Stimulated activated CD8-positive, alpha-beta memory T cell treated with anti-CD3 and anti-CD28 coated beads, Interleukin-7, amount 100 ng/mL, for 1 hour (primary cell): ENCODE measurements at regions not wholly inside any gene's neighbourhood (a gene's known extent, or its start where the extent isn't known, plus 50 kb on each side); places are given as distances from the start of the nearest gene placed in this dataset.
"Not testable (repeated sequence)": the region's sequence is repeated elsewhere in the genome, so short reads cannot be mapped to it uniquely, and the experiment has no call there.

Experiments
- DNase-seq, 2 donors: peaks; one replicate each; pipeline ENCODE4 v3.0.0-alpha.2; 2020; ENCODE audit warnings: low read depth in 2 of 2

DNA sequence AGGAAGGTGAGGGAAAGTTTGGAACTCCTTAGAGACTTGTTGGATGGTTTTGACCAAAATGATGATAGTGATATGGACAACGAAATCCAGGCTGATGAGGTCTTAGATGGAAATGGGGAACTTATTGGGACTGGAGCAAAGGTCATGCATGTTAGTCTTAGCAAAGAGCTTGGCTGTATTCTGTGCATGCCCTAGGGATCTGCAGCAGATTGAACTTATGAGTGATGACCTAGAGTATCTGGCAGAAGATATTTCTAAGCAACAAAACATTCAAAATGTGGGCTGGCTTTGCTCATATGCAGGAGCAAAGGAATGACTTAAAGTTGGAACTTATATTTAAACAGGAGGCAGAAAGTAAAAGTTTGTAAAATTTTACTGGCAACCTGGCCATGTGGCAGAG is 489.3 kb upstream of the DIPK2B start:
- DNase-seq = no peak

DNA sequence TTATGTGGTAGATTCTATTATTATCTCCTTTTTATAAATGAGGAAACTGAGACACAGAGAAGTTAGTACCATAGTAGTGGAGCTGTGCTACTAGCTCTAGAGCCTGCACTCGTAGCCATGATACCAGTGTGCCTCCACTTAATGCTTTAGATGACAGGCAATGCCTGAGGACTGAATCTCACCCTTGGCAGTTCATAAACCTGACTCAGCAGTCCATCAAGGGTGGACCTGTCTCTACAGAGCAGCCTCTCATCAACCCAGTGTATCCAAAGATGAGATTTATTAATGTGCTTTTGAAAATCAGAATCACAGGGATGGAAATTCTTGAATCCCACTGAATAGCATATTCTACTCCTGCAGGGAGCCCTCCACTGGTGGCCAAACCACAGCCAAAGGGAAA is 483.2 kb upstream of the DIPK2B start:
- DNase-seq = no peak

DNA sequence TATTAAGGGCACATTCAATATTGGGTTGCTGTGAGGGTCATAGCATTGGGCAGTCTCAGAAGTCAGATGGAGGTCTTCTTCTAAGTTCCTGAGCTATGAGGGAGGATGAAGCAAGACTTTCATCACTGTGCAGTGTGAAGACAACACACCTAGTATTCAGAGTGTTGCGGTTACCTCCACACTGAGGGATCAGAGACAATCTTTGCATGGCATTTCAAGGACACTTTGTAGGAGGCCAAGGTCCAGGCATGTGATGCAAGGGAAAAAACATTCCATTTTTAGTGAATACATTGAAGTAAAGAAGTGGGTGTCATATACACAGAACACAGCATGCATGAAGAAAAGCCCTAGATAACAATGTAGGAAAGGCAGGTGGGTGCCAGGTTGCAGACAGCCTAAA is 481.2 kb upstream of the DIPK2B start:
- DNase-seq = no peak

DNA sequence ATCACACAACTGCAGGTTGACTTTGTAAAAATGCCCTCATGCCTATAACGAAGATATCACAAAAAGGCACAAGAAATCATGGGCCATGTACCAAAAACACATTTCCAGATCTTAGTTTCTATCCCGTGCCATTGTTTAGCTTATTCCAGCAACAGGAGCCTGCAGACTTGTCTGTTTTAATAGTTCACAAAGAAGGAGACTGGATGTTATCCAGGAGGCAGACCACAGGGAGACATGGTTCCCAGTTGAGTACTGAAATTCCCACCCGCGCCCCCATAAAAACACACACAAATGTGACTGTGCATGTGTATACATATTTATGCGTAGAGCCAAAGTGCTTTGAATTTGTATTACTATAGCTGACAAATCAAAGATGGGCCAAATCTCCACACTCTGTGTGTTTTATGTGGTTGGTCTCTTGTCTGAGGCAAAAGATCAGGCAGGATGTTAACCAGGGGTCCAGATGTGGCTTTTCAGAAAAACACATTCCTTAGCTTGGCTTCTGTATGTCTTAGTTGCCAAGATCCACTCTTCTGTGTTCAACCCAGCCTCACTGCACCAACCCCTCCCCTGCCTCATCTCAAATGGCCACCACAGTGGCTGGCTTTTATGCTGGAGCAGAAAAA is 469.2 kb upstream of the DIPK2B start:
- no peak for DNase-seq

DNA sequence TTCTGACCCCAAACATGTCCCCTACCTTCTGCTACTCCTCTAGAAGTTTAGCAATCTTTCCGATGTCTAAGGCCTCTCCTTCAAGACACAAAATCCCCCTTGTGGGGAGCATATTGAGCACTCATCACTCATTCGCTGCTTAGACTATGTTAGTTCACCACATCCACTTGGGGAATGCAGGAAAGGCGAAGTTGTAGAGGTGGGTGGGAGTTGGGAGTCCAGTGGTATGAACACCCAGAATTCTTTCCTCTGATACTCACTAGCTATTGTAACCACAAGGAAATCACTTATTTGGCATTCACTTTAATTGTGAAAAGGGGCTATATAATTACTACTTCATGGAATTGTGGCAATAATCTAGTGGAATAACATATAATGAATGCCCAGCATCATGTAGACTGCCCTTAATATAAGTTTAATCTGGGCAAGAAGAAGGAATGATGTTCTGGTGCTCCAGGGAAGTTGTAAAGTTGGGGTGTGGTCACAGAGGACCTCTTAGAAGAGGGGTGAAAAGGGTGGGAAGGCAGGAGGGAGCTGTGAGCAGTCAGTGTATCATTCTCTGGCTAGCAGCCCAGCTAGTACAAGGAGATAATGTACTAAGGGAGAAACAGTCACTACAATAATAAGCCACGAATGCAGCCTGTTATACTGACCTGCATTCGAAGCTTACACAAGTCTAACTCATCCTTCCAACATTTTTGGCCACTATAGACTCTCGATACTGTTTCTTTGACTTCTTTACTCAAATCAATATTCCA is 468.2 kb upstream of the DIPK2B start:
- no peak for DNase-seq

DNA sequence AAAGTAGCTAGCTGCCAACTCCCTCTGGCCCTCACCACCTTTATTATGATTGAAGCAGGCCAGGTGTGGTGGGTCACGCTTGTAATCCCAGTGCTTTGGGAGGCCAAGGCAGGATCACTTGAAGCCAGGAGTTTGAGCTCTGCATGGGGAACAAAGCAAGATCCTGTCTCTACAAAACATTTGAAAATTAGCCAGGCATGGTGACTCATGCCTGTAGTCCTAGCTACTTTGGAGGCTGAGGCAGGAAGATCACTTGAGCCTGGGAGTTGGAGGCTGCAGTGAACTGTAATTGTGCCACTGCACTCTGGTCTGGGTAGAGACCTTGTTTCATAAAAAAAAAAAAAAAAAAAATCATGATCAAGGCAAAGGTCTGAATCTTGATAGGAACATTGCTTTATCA is 467.0 kb upstream of the DIPK2B start:
- no peak for DNase-seq

DNA sequence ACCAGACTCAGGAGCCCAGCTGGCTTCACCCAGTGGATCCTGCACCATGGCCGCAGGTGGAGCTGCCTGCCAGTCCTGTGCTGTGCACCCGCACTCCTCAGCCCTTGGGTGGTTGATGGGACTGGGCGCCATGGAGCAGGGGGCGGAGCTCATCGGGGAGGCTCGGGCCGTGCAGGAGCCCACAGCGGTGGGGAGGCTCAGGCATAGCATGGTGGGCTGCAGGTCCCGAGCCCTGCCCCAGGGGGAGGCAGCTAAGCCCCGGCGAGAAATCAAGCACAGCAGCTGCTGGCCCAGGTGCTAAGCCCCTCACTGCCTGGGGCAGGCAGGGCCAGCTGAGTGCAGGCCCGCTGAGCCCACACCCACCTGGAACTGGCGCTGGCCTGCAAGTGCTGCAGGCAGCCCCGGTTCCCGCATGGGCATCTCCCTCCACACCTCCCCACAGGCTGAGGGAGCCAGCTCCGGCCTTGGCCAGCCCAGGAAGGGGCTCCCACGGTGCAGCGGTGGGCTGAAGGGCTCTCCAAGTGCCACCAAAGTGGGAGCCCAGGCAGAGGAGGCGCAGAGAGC is 464.1 kb upstream of the DIPK2B start:
- no peak for DNase-seq

DNA sequence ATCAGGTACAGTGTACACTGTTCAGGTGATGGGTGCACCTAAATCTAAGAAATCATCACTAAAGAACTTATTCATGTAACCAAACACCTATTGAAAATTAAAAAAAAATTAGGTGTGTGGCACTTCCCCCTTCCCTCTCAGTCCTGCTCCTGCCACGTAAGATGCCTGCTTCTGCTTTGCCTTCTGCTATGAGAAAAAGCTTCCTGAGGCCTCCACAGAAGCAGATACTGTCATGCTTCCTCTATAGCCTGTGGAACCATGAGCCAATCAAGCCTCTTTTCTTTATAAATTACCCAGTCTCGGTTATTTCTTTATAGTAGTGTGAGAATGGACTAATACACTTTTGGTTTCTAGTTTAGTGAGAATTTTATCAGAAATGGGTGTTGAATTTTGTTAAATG is 459.8 kb upstream of the DIPK2B start:
- no peak for DNase-seq

DNA sequence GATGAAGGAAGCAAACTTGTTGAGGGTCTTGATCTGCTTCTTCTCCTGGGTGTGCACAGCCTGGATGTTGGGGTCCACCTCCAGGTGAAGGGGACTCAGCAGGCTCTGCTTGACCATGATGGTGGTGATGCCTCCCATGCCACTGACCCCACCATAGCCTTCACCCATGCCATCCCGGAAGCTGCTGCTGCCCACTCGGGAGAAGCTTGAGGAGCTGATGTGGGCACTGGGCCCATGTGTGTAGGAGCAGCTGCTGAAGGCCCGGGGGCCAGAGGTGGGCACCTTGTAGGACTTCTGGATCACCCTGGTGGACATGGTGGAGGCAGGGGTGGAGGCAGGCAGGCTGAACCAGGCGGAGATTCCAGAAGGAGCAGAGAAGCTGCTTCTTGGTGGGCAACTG is 432.7 kb upstream of the DIPK2B start:
- no peak for DNase-seq

DNA sequence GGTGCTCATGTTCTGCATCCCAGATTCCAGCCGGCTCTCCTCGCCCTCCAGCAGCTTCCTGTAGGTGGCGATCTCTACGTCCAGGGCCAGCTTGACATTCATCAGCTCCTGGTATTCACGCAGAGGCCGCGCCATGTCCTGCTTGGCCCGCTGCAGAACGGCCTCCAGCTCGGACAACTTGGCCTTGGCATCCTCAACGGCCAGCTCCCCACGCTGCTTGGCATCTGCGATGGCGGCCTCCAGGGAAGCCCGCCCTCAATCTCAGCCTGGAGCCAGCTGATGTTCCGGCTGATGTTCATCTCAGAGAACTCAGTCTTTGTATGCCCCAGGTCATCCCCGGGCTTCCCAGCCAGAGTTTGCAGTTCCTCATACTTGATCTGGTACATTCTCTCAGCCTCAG is 431.8 kb upstream of the DIPK2B start:
- no peak for DNase-seq

DNA sequence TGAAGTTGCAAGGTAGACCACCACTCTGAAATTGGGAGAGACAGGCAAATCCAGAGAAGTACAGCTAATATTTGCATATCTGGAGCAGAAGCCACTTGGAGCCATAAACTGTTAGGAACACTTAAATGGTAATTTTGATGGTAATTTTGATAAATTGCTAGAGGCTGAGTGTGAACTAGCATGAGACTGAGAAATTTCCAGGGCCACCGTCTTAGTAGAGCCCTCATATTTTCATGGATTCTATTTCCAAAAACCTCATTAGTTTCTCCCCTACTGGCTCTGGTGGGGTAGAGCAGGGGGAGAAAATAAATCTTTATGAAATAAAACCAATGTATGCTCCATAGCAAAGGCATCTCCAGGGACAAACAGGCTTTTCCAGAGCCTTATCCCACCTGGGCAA is 429.4 kb upstream of the DIPK2B start:
- no peak for DNase-seq

DNA sequence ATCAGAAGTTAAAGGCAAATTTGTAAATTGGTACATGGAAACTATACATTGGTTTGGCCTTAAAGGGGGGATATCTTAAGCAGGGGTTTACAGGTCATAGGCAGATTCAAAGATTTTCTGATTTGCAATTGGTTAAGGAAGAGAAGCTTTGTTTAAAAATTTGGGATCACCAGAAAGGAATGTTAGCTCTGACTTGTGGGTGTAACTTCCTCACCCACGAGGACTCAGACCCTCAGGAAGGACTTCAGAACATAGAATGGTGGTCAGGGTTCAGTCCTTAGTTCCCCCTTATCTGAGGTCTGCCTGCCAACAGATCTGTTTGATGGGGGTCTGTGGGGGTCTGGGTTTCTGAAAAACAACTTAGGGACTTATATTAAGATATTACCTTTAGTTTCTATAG is 427.4 kb upstream of the DIPK2B start:
- no peak for DNase-seq

DNA sequence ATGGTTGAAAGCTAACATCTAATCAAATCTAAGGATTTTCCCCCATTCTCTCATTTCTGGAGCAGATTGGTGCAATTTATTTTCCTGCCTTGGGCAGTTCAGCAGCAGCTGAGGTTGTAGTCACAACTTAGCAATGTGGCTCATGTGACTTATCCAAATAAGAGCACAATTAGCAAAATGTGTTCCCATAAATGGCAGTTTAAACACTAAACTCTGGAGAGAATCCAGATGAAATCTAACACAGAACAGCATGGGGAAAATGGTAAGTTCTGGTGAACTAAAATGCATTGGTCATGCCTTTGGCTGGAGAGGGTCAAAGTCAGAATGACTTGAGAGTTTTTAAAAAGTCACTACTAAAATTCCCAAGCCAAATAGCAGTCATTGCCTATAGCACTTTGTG is 422.6 kb upstream of the DIPK2B start:
- DNase-seq = no peak

DNA sequence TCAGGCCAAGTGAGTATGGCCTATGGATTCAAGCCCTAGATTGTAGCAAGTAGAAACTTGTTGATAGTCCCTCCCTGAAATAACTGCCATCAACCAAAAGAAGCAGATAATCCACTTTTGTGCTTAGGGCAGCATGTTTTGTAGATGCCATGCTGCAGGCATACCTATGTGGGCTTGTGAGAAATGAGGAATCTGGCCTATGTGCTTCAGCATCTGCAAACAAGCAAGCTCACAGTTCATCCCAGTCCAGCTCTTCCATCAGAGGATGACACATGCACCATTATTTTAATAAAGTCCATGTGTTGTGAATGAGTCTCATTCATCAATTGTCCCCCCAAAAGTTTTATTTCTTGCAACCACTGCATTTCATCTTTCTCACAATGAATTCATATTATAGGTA is 421.9 kb upstream of the DIPK2B start:
- DNase-seq = no peak

DNA sequence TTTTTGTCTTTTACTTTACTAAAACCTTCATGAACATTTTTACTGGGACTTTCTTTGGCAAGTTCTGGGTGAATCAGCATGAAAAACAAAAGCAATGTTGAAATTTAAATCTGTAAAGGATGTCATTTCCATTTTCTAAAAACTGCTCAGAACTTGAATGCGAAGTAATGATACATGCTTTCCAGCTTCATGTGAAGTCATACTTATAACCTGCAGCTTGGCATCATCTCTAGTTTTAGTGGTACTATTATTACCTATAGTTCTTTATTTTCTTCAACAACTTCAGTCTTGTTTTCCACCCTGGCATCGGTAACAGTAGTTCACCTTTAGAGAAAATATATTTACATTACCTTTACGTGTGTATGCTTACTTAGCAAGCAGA is 421.4 kb upstream of the DIPK2B start:
- no peak for DNase-seq

DNA sequence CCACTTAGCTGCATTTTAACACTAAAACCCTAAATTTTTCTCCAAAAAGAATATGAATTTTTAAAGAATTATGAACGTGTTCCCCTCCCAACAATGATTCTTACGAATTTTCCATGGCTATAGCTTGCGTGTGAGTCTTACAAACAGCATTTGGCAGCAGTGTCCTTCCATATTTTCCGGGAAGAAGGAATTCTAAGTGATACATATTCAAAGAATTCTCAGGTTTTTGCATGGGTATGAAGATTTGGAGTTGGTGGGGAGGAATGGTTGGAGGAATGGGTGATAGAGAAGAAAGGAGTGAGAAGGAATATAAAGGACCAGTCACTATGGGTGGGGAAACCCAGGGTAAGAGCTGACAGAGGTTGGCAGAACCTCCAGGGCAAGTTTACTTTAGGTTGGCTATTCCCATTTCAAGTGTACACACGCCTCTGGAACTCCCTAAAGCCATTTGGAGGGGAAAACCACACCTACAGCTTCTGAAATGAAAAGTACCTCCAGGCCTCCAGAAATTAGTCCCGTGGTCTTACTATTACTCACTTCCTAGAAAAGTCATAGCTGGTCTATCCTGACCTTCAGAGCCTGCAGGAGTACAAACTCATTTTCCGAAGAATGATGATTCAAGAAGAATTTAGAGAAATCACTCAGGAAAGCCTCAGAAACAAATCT is 420.8 kb upstream of the DIPK2B start:
- DNase-seq = no peak

DNA sequence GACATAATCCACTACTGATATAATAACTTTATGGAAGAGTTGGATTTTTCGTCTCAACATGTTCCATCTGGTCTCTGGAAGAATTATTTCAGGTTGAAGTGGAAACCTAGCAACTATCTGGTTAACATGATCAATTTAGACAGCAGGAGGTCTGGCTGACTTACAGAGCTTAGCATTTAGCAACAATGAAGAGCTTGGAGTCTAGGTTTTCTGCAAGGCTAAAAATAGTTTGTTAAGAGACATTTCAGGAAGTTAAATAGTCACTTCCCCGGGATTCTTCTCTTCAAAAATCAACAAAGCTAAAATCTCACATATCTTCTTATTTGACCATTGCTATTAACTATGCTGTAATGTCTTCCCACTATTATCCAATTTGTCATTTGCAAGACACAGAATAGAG is 418.6 kb upstream of the DIPK2B start:
- no peak for DNase-seq

DNA sequence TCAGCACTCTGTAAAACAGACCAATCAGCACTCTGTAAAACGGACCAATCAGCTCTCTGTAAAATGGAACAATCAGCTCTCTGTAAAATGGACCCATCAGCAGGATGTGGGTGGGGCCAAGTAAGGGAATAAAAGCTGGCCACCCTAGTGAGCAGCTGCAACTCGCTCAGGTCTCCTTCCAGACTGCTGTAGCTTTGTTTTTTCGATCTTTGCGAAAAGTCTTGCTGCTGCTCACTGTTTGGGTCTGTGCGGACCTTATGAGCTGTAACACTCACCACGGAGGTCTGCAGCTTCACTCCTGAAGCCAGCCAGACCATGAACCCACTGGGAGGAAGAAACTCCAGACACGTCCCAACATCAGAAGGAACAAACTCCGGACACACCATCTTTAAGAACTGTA is 414.9 kb upstream of the DIPK2B start:
- not testable (repeated sequence) for DNase-seq

DNA sequence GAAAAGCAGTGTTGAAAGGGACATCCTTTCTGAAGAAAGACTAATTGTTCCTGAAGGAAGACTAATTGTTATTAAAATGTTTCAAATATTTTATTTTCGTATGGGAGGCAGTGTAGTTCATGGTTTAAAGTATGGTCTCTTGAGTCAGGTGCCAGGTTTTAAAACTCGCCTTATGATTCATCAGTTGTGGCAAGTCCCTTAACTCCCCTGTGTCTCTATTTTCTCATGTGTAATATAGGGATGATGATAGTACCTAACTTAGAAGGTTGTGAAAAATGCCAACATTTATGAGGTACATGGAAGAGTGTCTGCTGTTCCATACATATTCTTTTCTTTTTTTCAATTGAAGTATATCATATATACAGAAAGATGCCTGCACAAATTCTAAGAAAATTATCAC is 414.2 kb upstream of the DIPK2B start:
- no peak for DNase-seq

DNA sequence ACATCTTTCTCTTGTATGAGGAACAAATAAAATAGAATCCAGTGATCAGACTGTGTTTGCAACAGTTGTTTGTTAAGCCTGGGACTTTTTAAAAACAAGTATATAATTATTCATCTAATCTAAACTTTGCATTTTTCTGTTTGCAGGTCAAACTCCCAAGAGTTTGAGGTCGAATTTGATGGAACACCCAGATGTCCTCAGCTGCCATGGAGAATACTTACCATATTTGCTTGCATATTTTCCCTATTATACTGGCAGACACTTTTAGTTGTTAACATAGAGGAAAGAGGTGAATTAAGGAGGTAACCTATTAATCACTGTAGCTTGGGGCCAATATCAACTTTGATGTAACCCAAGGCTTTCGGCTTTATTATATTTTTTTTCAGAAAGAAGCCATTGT is 401.5 kb upstream of the DIPK2B start:
- DNase-seq = no peak

DNA sequence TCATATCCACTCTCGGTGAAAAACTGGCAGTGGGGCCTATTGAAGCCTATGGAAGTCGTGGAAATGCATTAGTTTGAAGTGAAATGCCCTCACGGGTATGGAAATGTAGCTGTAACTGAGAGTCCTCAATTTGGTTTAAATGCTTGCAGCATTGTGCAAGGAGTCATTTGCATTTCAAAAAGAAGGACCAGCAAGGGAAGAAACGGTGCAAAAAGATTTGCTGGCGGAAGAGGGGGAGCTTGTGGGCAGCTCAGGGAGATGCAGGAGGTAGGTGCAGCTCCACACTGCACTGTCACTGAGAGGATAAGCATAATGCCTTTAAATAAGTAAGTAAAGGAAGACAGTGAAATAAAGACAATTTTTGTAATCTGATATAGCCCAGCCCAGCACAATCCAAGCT is 400.4 kb upstream of the DIPK2B start:
- DNase-seq = no peak

DNA sequence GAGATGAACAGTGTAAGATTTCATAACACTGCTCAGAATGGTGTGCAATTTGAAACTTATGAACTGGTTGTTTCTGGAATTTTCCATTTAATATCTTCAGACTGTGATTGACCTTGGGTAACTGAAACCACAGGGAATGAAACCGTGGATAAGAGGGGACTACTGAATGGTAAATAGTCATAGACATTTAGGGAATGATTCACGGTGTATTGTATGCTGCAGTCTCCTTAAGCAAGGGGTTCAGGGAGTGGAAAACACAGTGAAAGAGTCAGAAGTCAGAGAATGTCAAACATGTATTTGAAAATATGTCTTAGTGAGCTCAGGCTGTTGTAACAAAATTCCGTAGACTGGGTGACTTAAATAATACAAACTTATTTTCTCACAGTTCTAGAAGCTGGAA is 398.2 kb upstream of the DIPK2B start:
- DNase-seq = no peak

DNA sequence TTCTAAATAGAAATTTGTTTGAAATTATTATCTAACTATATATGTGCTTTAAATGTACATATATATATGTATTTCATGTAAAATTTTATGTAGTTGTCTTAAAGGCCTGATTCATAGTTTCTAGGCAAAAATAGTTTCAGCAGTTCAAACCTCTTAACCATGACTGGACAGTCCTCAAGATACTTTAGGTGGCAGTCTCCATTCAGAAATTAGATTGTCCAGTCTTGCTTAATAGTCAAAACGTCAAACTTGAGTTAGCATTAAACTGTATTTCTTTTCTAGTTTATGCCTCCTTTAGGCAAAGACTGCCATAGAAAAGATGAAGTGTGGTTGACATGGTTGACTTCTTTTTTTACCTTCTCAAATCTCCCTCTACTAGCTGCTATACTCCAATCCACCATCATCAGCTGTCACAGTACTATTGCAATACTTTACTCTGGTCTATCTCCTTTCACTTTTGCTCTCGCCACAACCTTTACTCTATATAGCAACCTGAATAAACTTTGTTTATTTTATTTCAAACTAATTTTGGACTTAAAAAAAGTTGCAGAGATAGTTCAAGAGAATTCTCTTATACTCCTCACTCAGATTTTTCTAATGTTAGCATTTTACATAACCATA is 395.6 kb upstream of the DIPK2B start:
- DNase-seq = no peak
